HG03280 (cell line): ENCODE measurements at regions not wholly inside any gene's neighbourhood (a gene's known extent, or its start where the extent isn't known, plus 50 kb on each side); places are given as distances from the start of the nearest gene placed in this dataset.

Experiments
- ATAC-seq: cut with Tn5 transposase; IDR thresholded peaks from one replicate; pipeline ENCODE4 v1.9.1; 2021; ENCODE audit warnings: mild to moderate bottlenecking, moderate library complexity; ENCODE audit not compliant: unreplicated experiment

- ATAC-seq: no peak
These were observed 145.2 kb upstream of the ANKRD28 start for GRCh38 chr3:15942936-15943335.

GRCh38 chr3:15948388-15948787 lies 150.6 kb upstream of the ANKRD28 start:
- no peak for ATAC-seq

- no peak for ATAC-seq
These were observed 154.9 kb upstream of the ANKRD28 start for GRCh38 chr3:15952543-15953175.

- ATAC-seq: no peak
These were observed 156.1 kb upstream of the ANKRD28 start for GRCh38 chr3:15953841-15954240.

- no peak for ATAC-seq
These were observed 158.2 kb upstream of the ANKRD28 start for GRCh38 chr3:15955968-15956367.

- ATAC-seq: no peak
These were observed 161.1 kb upstream of the ANKRD28 start for GRCh38 chr3:15958692-15959433.

GRCh38 chr3:15959434-15959811 lies 161.6 kb upstream of the ANKRD28 start:
- no peak for ATAC-seq

- no peak for ATAC-seq
These were observed 167.0 kb upstream of the ANKRD28 start for GRCh38 chr3:15964605-15965442.

GRCh38 chr3:15967577-15967976 lies 169.8 kb upstream of the ANKRD28 start:
- no peak for ATAC-seq

GRCh38 chr3:15969874-15970640 lies 172.3 kb upstream of the ANKRD28 start:
- no peak for ATAC-seq

GRCh38 chr3:15973414-15973813 lies 175.6 kb upstream of the ANKRD28 start:
- no peak for ATAC-seq

- no peak for ATAC-seq
These were observed 176.2 kb upstream of the ANKRD28 start for GRCh38 chr3:15973940-15974339.

GRCh38 chr3:15974647-15975046 lies 176.9 kb upstream of the ANKRD28 start:
- ATAC-seq: no peak

GRCh38 chr3:15976524-15976923 lies 178.7 kb upstream of the ANKRD28 start:
- no peak for ATAC-seq

- no peak for ATAC-seq
These were observed 179.3 kb upstream of the ANKRD28 start for GRCh38 chr3:15977090-15977489.

GRCh38 chr3:15977598-15978232 lies 179.9 kb upstream of the ANKRD28 start:
- ATAC-seq: no peak

GRCh38 chr3:15978801-15979200 lies 181.0 kb upstream of the ANKRD28 start:
- ATAC-seq: no peak

- no peak for ATAC-seq
These were observed 181.7 kb upstream of the ANKRD28 start for GRCh38 chr3:15979495-15979894.

GRCh38 chr3:15979900-15980299 lies 182.1 kb upstream of the ANKRD28 start:
- ATAC-seq: no peak

- ATAC-seq: no peak
These were observed 184.5 kb upstream of the ANKRD28 start for GRCh38 chr3:15982243-15982642.
